ENCODE measurements at regions not wholly inside any gene's neighbourhood (a gene's known extent, or its start where the extent isn't known, plus 50 kb on each side); places are given as distances from the start of the nearest gene placed in this dataset.

DNA sequence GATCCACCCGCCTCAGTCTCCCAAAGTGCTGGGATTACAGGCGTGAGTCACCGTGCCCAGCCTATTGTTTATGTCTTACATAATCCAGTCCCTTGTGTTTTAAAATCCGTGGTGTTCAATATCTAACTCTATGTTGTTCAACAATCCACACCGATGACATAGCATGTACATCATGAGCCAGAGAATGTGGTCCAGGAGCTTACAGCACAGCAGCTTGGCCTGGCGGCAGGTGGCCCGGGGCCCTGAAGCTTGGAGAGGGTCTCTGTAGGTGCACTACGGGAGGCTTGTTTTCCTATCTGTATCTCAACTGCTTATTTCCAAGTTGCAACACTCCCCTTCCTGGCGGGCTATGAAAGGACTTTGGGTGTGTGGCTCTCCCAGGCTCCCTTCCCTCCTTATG lies 138.4 kb downstream of the ADSS2 start:
- H3K27ac ChIP-seq: no peak overlapping the region
- WGBS, 2 donors: 84 to 88% methylated on average over 9 of the region's 9 CpGs
- DNase-seq: no peak
- intact Hi-C loops (cut with DNase I): no loop called here
- TF ChIP-seq, protein P1, sequence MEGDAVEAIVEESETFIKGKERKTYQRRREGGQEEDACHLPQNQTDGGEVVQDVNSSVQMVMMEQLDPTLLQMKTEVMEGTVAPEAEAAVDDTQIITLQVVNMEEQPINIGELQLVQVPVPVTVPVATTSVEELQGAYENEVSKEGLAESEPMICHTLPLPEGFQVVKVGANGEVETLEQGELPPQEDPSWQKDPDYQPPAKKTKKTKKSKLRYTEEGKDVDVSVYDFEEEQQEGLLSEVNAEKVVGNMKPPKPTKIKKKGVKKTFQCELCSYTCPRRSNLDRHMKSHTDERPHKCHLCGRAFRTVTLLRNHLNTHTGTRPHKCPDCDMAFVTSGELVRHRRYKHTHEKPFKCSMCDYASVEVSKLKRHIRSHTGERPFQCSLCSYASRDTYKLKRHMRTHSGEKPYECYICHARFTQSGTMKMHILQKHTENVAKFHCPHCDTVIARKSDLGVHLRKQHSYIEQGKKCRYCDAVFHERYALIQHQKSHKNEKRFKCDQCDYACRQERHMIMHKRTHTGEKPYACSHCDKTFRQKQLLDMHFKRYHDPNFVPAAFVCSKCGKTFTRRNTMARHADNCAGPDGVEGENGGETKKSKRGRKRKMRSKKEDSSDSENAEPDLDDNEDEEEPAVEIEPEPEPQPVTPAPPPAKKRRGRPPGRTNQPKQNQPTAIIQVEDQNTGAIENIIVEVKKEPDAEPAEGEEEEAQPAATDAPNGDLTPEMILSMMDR (IDR thresholded peaks at IDR 0.05): no peak
- peaks cover 0 to under 1% (median 0%) of the 10 kb centered on the region in 9 donors for H3K4me1 ChIP-seq
- no peaks in the 10 kb centered on the region for H3K9me3 ChIP-seq
- ATAC-seq: no peak
- H3K36me3 ChIP-seq: no peaks in the 10 kb centered on the region
- no peak overlapping the region for H3K4me3 ChIP-seq
- no peaks in the 10 kb centered on the region for H3K27me3 ChIP-seq

DNA sequence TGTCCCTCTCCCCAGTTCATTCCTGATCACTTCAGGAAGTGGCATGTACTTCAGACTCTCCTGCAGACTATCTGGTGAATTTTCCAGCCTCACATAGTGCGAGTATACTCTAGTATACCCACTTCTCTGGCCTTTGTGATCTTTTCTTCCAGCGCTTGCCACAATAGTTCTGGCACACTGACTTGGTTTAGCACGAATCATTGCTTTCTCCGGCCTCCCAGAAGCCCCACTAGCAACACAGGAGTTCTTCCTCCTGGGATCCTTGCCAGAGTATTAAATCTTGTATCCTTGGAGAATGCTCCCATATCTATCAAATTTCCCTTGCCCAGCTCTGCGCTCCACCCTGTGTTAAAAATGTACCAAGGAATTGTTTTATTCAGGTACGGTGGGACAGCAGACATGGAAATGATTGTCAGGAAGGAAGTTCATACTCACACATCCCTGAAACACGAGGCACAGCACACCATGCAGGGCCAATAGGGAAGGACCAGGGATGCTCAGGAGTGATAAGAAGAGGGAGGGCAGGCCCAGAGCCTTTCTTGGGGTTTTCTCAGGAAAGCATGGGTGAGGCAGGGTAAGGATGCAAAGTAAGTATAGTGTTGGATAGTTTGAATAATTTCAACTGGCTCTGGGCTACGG lies 136.7 kb downstream of the ADSS2 start:
- Histone ChIP-seq H3K27me3 (no peaks in the 10 kb centered on the region), H3K9me3 (no peaks in the 10 kb centered on the region), H3K4me3 (no peak overlapping the region), H3K36me3 (no peaks in the 10 kb centered on the region), H3K27ac (no peak overlapping the region), H3K4me1 (peaks cover 0 to 17% (median 0%) of the 10 kb centered on the region in 9 donors)
- intact Hi-C loops (cut with DNase I): no loop called here
- DNase-seq: no peak
- TF ChIP-seq, protein P1 (IDR thresholded peaks at IDR 0.05): no peak
- WGBS, 2 donors: 51 to 60% methylated on average over 8 of the region's 8 CpGs
- ATAC-seq: peak in 1 of 8 donors; percentile 64

DNA sequence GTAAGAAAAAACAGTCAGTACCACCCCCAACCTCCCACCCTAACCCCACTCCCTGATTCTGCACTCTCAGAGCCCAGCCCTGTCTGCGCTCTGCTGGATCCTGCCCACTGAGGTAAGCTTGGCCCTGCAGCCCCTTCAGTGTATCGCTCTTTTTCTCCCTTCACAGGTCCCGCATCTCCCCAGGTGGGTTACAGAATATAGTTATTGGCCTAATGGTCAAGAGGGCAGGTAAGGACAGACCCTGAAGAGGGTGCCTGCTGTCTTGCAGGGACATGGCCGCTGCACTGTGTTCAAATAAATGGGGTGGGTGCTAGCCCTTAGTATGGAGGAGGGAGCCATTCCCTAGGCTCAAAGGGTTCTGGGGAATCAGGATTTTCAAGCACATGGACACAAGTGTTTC lies 135.7 kb downstream of the ADSS2 start:
- Histone ChIP-seq H3K27me3 (no peaks in the 10 kb centered on the region), H3K36me3 (no peaks in the 10 kb centered on the region), H3K27ac (no peak overlapping the region), H3K9me3 (no peaks in the 10 kb centered on the region), H3K4me1 (peaks cover 0 to 27% (median 0%) of the 10 kb centered on the region in 9 donors), H3K4me3 (no peak overlapping the region)
- no peak for ATAC-seq
- intact Hi-C loops (cut with DNase I): no loop called here
- DNase-seq: no peak
- 97% methylated on average over 4 of the region's 4 CpGs for WGBS, 2 donors
- TF ChIP-seq, protein P1 (IDR thresholded peaks at IDR 0.05): no peak

DNA sequence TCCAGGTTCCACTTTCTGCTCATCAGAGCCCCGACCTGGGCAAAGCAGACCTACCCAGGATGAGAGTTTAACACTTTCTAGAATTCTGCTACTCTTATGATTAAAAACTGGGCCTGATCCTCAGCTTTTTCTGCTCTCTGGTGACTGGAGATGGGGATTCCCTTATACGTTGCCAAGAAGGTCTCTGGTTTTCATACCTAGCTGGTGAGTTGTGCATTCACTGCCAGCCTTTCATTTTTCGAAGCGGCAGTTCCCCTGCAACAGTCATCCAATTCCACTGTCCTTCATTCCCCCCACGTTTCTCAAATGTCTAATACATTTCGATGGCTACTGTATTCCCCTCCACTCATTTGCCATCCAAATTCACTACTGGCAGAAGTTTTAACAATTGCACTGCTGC lies 135.3 kb downstream of the ADSS2 start:
- 93% methylated on average over 6 of the region's 6 CpGs for WGBS, 2 donors
- ATAC-seq: no peak
- no peak overlapping the region for H3K27ac ChIP-seq

More for the DNA sequence above, 135.3 kb downstream of the ADSS2 start:
- Histone ChIP-seq H3K4me1 (peaks cover 0 to 31% (median 0%) of the 10 kb centered on the region in 9 donors), H3K36me3 (no peaks in the 10 kb centered on the region), H3K4me3 (no peak overlapping the region), H3K27me3 (no peaks in the 10 kb centered on the region), H3K9me3 (no peaks in the 10 kb centered on the region)
- intact Hi-C loops (cut with DNase I): no loop called here
- DNase-seq: no peak
- TF ChIP-seq, protein P1 (IDR thresholded peaks at IDR 0.05): no peak
